ENCODE measurements at regions not wholly inside any gene's neighbourhood (a gene's known extent, or its start where the extent isn't known, plus 50 kb on each side); places are given as distances from the start of the nearest gene placed in this dataset.

- DNase-seq (no peak), ATAC-seq (no peak)
- H3K9me3 Mint-ChIP-seq = peaks cover 0 to 3% (median 0%) of the 10 kb centered on the region in 9 donors
- H3K27me3 Mint-ChIP-seq = no peaks in the 10 kb centered on the region
- no peak overlapping the region for H3K4me3 Mint-ChIP-seq
- POLR2A ChIA-PET = no interaction called here
- no peaks in the 10 kb centered on the region for H3K4me1 Mint-ChIP-seq
- H3K27ac Mint-ChIP-seq = no peak overlapping the region
- H3K36me3 Mint-ChIP-seq = no peaks in the 10 kb centered on the region
Observed at GRCh38 chrX:25555521-25555920, 539.8 kb upstream of the ARX start.

GRCh38 chrX:25558137-25558536, 542.4 kb upstream of the ARX start:
- Mint-ChIP-seq H3K4me3 (no peak overlapping the region), H3K27me3 (peaks cover 0 to 1% (median 0%) of the 10 kb centered on the region in 5 donors), H3K27ac (no peak overlapping the region), H3K9me3 (peaks cover 0 to 5% (median 1%) of the 10 kb centered on the region in 9 donors), H3K4me1 (no peaks in the 10 kb centered on the region), H3K36me3 (no peaks in the 10 kb centered on the region)
- POLR2A ChIA-PET = no interaction called here
- no peak for DNase-seq
- ATAC-seq = no peak

- Mint-ChIP-seq H3K4me1 (no peaks in the 10 kb centered on the region), H3K4me3 (no peak overlapping the region), H3K36me3 (no peaks in the 10 kb centered on the region), H3K27me3 (peaks cover 0 to 1% (median 0%) of the 10 kb centered on the region in 5 donors), H3K27ac (no peak overlapping the region), H3K9me3 (peaks cover 0 to 8% (median 3%) of the 10 kb centered on the region in 9 donors)
- ATAC-seq (no peak), DNase-seq (no peak)
- POLR2A ChIA-PET = no interaction called here
Observed at GRCh38 chrX:25561190-25561589, 545.4 kb upstream of the ARX start.

- no peak overlapping the region for H3K27ac Mint-ChIP-seq
- no peaks in the 10 kb centered on the region for H3K36me3 Mint-ChIP-seq
- H3K27me3 Mint-ChIP-seq = no peaks in the 10 kb centered on the region
- POLR2A ChIA-PET = no interaction called here
- ATAC-seq (no peak), DNase-seq (no peak)
- no peaks in the 10 kb centered on the region for H3K4me1 Mint-ChIP-seq
- peaks cover 0 to 11% (median 4%) of the 10 kb centered on the region in 9 donors for H3K9me3 Mint-ChIP-seq
- no peak overlapping the region for H3K4me3 Mint-ChIP-seq
Observed at GRCh38 chrX:25573631-25574030, 557.9 kb upstream of the ARX start.

- Mint-ChIP-seq H3K4me1 (no peaks in the 10 kb centered on the region), H3K4me3 (no peak overlapping the region), H3K27ac (no peak overlapping the region), H3K36me3 (no peaks in the 10 kb centered on the region), H3K27me3 (no peaks in the 10 kb centered on the region), H3K9me3 (peaks cover 0 to 10% (median 0%) of the 10 kb centered on the region in 9 donors)
- no peak for ATAC-seq
- DNase-seq = no peak
- POLR2A ChIA-PET = no interaction called here
Observed at GRCh38 chrX:25596921-25597320, 541.2 kb upstream of the MAGEB18 start.

DNA sequence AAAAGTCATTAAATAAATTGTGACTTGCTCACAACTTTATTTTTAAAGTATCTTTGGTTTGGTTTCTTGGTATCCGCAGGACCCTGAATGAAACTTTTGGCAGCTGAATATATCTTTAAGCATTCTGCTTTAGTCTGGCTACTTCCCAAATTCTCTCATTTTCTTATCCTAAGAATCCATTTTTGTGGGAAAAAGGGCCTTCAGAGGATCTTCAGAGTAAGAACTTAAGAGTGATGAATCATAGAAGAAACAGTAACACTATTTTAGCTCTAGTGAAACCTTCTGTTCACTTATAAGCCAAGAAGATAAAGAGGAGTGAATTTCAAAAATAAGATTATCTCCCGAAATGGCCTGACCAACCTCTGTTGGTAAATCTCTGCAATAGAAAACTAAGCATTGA, 540.6 kb upstream of the MAGEB18 start:
- Mint-ChIP-seq H3K4me1 (no peaks in the 10 kb centered on the region), H3K36me3 (no peaks in the 10 kb centered on the region), H3K27ac (no peak overlapping the region), H3K27me3 (no peaks in the 10 kb centered on the region), H3K9me3 (peaks cover 0 to 12% (median 2%) of the 10 kb centered on the region in 9 donors), H3K4me3 (no peak overlapping the region)
- no peak for ATAC-seq
- DNase-seq = no peak
- POLR2A ChIA-PET = no interaction called here

- no peak for DNase-seq
- H3K4me3 Mint-ChIP-seq = no peak overlapping the region
- ATAC-seq = no peak
- POLR2A ChIA-PET = no interaction called here
- H3K9me3 Mint-ChIP-seq = peaks cover 0 to 12% (median 7%) of the 10 kb centered on the region in 9 donors
- no peaks in the 10 kb centered on the region for H3K36me3 Mint-ChIP-seq
- no peaks in the 10 kb centered on the region for H3K27me3 Mint-ChIP-seq
- H3K4me1 Mint-ChIP-seq = no peaks in the 10 kb centered on the region
- H3K27ac Mint-ChIP-seq = no peak overlapping the region
Observed at GRCh38 chrX:25599061-25599460, 539.1 kb upstream of the MAGEB18 start.

DNA sequence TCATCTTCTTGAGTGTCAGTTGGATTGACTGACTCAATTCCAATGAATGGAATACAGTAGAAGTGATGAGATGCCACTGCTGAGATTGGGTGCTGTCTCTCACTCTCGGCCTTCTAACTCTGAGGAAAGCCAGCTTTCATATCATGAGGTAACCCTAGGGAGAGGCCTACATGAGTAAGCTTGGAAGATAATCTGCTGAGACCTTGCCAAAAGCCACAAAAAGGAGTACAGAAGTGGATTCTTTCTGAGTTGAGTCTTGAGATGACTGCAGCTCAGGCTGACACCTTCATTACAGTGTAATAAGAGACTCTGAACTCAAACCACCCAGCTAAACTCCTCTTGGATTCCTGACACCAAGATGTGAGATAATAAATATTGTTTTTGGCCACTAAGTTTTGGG, 537.4 kb upstream of the MAGEB18 start:
- POLR2A ChIA-PET = no interaction called here
- no peaks in the 10 kb centered on the region for H3K4me1 Mint-ChIP-seq
- no peak overlapping the region for H3K4me3 Mint-ChIP-seq
- H3K36me3 Mint-ChIP-seq = no peaks in the 10 kb centered on the region
- peaks cover 0 to 26% (median 4%) of the 10 kb centered on the region in 9 donors for H3K9me3 Mint-ChIP-seq
- H3K27me3 Mint-ChIP-seq = no peaks in the 10 kb centered on the region
- ATAC-seq (no peak), DNase-seq (no peak)
- no peak overlapping the region for H3K27ac Mint-ChIP-seq

- DNase-seq = no peak
- ATAC-seq = no peak
- Mint-ChIP-seq H3K27me3 (no peaks in the 10 kb centered on the region), H3K36me3 (no peaks in the 10 kb centered on the region), H3K4me3 (no peak overlapping the region), H3K27ac (no peak overlapping the region), H3K4me1 (no peaks in the 10 kb centered on the region), H3K9me3 (peaks cover 0 to 28% (median 4%) of the 10 kb centered on the region in 9 donors)
- POLR2A ChIA-PET = no interaction called here
Observed at GRCh38 chrX:25601323-25601722, 536.8 kb upstream of the MAGEB18 start.

GRCh38 chrX:25618248-25618647, 519.9 kb upstream of the MAGEB18 start:
- H3K27me3 Mint-ChIP-seq = no peaks in the 10 kb centered on the region
- H3K9me3 Mint-ChIP-seq = peaks cover 0 to 4% (median 0%) of the 10 kb centered on the region in 9 donors
- DNase-seq (no peak), ATAC-seq (no peak)
- no peak overlapping the region for H3K27ac Mint-ChIP-seq
- no peak overlapping the region for H3K4me3 Mint-ChIP-seq
- POLR2A ChIA-PET = no interaction called here
- no peaks in the 10 kb centered on the region for H3K4me1 Mint-ChIP-seq
- H3K36me3 Mint-ChIP-seq = no peaks in the 10 kb centered on the region

DNA sequence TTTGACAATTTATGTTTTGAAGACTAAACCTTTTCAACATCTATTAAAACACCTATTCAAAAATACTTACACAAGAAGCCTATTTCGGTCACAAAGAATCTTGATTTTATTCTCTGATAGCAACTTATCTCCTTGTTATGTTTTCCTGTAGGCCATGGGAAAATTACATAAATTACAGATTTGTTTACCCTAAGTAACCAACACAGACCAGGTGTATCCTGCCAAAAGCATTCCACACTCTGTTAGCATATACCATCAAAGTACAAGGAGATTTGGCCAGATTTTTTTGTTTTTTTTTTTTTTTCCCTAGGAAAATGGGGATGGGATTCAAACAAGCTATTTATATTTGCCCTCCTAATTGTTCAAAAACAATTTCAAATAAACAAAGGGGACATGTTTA, 497.9 kb upstream of the MAGEB18 start:
- Mint-ChIP-seq H3K27ac (no peak overlapping the region), H3K36me3 (no peaks in the 10 kb centered on the region), H3K27me3 (no peaks in the 10 kb centered on the region), H3K9me3 (peaks cover 0 to 13% (median 3%) of the 10 kb centered on the region in 9 donors), H3K4me1 (no peaks in the 10 kb centered on the region), H3K4me3 (no peak overlapping the region)
- DNase-seq = no peak
- no peak for ATAC-seq
- POLR2A ChIA-PET = no interaction called here

GRCh38 chrX:25646156-25646555, 492.0 kb upstream of the MAGEB18 start:
- peaks cover 0 to 7% (median 0%) of the 10 kb centered on the region in 3 donors for H3K36me3 Mint-ChIP-seq
- no peak overlapping the region for H3K4me3 Mint-ChIP-seq
- H3K27ac Mint-ChIP-seq = no peak overlapping the region
- H3K27me3 Mint-ChIP-seq = no peaks in the 10 kb centered on the region
- peaks cover 0 to 40% (median 5%) of the 10 kb centered on the region in 9 donors for H3K9me3 Mint-ChIP-seq
- no peak for ATAC-seq
- no peak for DNase-seq
- POLR2A ChIA-PET = no interaction called here
- H3K4me1 Mint-ChIP-seq = no peaks in the 10 kb centered on the region

DNA sequence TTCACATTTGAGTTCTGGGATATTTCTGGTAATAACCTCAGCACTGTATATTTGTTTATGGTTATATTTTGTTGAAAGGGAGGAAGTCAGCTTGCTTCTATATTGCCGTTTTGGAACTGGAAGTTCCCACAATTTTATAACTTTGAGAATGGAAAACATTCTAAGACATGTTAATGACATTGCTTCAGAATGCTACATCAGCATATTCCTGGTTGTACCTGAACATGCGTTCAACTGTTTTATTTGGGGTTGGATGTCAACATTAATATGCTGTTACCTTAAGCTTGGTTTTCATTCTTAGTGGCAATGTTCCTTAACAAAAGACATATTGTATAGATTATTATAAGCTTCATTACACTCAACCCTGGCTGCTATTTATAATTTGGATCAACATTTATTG, 489.4 kb upstream of the MAGEB18 start:
- Mint-ChIP-seq H3K27me3 (no peaks in the 10 kb centered on the region), H3K4me3 (no peak overlapping the region), H3K9me3 (peaks cover 0 to 35% (median 3%) of the 10 kb centered on the region in 9 donors), H3K4me1 (no peaks in the 10 kb centered on the region), H3K36me3 (peaks cover 0 to 7% (median 0%) of the 10 kb centered on the region in 3 donors), H3K27ac (peak overlapping the region in 1 of 10 donors; percentile 60)
- no peak for DNase-seq
- ATAC-seq = no peak
- POLR2A ChIA-PET = no interaction called here

- H3K36me3 Mint-ChIP-seq = peaks cover 0 to 7% (median 0%) of the 10 kb centered on the region in 3 donors
- no peaks in the 10 kb centered on the region for H3K27me3 Mint-ChIP-seq
- no peak overlapping the region for H3K4me3 Mint-ChIP-seq
- POLR2A ChIA-PET = no interaction called here
- no peak for ATAC-seq
- no peak overlapping the region for H3K27ac Mint-ChIP-seq
- no peaks in the 10 kb centered on the region for H3K4me1 Mint-ChIP-seq
- peaks cover 0 to 40% (median 3%) of the 10 kb centered on the region in 9 donors for H3K9me3 Mint-ChIP-seq
- no peak for DNase-seq
Observed at GRCh38 chrX:25650216-25650820, 487.8 kb upstream of the MAGEB18 start.
